GM12878 (cell line): ENCODE measurements at regions not wholly inside any gene's neighbourhood (a gene's known extent, or its start where the extent isn't known, plus 50 kb on each side); places are given as distances from the start of the nearest gene placed in this dataset.

Source experiments
- CHD4 ChIP-seq: fragments of 200-600 bp; sonication (generic); IDR thresholded peaks from 2 replicates; pipeline ENCODE4 v1.6.1; 2016; ENCODE audit warnings: mild to moderate bottlenecking
- FOXK2 ChIP-seq: fragments of 450-650 bp; IDR thresholded peaks from 2 replicates; pipeline ENCODE4 v1.6.1; 2017; ENCODE audit warnings: mild to moderate bottlenecking, moderate library complexity
- RELA ChIP-seq: fragments of 450-650 bp; IDR thresholded peaks from 2 replicates; pipeline ENCODE4 v1.8.0; 2014; ENCODE audit warnings: borderline replicate concordance; ENCODE audit not compliant: partially characterized antibody
- TCF3 ChIP-seq: IDR thresholded peaks from 2 replicates; pipeline ENCODE4 v1.6.1; 2012; ENCODE audit warnings: low read depth, mild to moderate bottlenecking, low read length, borderline replicate concordance; ENCODE audit not compliant: insufficient read depth
- TF ChIP-seq, protein P1 (sequence below), 3 experiments: IDR thresholded peaks in 2 of 3; conservative IDR thresholded peaks in 1 of 3; 2 replicates each; pipeline ENCODE4 v1.5.1; 2011; ENCODE audit warnings: low read depth in 3 of 3, low read length in 3 of 3, mild to moderate bottlenecking in 3 of 3, control low read depth in 2 of 3, moderate library complexity in 2 of 3, inconsistent platforms in 1 of 3, mixed read lengths in 1 of 3; ENCODE audit not compliant: control insufficient read depth in 2 of 3, insufficient read depth in 1 of 3; ENCODE audit errors: extremely low read depth in 1 of 3
- TF ChIP-seq, protein P2 (sequence below): IDR thresholded peaks from 2 replicates; pipeline ENCODE4 v1.6.1; 2012; ENCODE audit warnings: low read depth, low read length, improper control_type of control experiment

DNA sequence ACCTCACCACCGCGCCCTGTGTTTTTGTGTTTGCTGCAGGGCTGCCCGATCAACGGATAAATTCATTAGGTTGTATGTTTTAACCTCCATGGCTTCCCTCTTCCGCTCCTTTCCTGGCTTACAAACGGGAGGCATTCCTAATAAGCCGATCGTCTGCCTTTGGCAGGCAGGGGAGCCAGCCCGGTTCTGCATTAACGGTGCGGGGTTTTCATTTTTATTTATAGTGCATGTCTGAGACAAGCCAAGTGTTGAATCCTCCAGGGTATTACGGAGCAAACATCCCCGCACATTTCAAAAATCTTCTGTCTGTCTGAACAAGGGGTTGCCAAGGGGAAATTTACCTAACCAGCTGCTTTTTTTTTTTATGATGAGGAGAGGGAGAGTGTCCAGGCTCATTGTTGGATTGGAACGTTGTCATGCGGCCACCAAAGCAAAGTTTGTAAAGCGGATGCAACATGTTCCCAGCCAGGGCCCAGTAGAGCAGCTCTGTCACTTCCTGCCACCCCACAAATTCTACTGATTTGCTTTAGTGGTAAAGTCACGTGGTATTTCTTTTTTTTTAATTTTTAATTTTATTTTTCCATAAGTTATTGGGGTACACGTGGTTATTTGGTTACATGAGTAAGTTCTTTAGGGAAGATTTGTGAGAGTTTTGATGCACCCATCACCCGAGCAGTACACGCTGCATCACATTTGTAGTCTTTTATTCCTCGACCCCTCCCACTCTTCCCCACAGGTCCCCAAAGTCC is 92.3 kb upstream of the BAIAP2L1 start:
- TF ChIP-seq, protein P1, sequence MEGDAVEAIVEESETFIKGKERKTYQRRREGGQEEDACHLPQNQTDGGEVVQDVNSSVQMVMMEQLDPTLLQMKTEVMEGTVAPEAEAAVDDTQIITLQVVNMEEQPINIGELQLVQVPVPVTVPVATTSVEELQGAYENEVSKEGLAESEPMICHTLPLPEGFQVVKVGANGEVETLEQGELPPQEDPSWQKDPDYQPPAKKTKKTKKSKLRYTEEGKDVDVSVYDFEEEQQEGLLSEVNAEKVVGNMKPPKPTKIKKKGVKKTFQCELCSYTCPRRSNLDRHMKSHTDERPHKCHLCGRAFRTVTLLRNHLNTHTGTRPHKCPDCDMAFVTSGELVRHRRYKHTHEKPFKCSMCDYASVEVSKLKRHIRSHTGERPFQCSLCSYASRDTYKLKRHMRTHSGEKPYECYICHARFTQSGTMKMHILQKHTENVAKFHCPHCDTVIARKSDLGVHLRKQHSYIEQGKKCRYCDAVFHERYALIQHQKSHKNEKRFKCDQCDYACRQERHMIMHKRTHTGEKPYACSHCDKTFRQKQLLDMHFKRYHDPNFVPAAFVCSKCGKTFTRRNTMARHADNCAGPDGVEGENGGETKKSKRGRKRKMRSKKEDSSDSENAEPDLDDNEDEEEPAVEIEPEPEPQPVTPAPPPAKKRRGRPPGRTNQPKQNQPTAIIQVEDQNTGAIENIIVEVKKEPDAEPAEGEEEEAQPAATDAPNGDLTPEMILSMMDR (IDR thresholded peaks at IDR 0.05 in 2 of 3, conservative IDR thresholded peaks at IDR 0.05 in 1 of 3; ENCODE audit: control insufficient read depth in 2 of 3, extremely low read depth in 1 of 3, insufficient read depth in 1 of 3, low read depth in 3 of 3, low read length in 3 of 3): no peak
- TF ChIP-seq RELA (no peak), CHD4 (no peak), FOXK2 (no peak), TCF3 (no peak)
- TF ChIP-seq, protein P2, sequence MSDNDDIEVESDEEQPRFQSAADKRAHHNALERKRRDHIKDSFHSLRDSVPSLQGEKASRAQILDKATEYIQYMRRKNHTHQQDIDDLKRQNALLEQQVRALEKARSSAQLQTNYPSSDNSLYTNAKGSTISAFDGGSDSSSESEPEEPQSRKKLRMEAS: no peak
